Activated CD4-positive, alpha-beta T cell treated with anti-CD3 and anti-CD28 coated beads, Interleukin-2, amount 50 U/mL, for 16 hours (primary cell): ENCODE measurements at regions not wholly inside any gene's neighbourhood (a gene's known extent, or its start where the extent isn't known, plus 50 kb on each side); places are given as distances from the start of the nearest gene placed in this dataset.

ENCODE experiments used
- DNase-seq: peaks from one replicate; pipeline ENCODE4 v3.0.0-alpha.2; 2020

DNA sequence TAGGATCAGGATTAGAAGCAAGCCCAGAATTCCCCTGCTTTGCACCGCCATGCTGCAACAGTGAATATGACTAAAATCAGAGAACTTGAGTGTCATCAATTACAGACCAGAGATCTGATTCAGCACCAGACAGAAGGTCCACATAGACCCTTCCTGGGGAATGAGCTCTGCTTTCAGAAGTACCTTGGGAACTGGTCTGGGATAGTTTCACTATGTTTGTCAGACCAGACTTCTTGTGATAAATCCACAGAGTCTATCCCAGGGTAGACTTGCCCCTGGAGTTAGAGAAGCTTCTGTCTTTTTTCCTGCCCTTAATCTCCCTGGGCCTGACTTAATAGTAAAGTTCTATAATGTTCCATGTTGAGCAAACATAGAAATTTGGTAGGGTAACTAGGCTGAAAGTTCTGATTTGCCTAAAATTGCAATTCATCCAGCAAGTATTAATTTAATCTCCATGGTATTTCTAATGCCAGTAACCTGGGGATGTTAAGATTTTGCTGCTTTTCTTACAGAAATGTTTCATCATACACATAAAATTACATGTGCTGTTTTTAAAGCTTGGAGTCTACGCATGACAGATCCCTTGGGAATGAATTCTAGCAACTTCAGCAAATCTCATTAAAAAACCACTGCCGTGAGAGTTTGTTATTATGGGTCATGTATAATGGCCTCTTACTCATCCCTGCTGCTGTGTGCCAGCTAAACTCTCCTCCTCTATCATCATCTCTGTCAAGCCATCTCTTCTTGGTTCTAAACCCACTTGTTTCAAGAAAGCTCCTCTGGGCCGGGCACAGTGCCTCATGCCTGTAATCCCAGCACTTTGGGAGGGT is 61.3 kb upstream of the METAP2 start:
- DNase-seq: no peak

DNA sequence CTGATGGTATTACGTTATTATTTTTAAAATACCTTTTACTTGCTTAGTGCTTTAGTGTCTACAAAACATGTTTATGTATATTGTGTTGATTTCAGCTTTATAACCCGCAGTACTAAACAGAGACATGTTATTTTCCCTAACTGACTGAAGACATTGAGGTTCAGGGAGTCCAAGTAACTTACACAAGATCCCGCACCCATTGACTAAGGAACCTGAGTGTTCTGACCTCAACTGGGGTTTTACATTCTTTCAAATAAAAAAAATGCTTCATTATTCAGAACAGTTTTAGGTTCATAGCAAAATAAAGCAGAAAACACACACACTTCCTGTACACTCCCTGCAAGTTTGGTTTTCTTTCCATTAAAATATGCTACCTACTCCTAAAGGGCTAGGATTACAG is 60.4 kb upstream of the METAP2 start:
- no peak for DNase-seq

DNA sequence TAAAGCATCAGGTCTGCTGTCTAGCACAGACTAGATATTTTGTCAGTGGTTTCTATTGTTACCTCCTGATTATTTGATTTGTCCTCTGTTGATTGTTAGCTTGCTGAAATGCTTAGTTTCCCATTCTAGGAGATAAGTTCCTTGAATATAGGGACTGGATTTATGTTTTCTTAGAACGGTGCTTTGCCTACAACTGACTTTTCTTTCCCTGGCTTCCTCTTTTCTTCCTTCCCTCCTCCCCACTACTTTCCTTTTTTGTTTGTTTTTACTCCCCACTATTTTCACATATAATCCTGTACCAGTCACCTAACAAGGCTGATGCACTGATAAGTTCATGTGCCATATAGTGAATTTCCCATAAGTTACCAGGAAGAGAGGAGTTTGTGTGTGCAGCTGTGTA is 58.5 kb upstream of the METAP2 start:
- DNase-seq: no peak

DNA sequence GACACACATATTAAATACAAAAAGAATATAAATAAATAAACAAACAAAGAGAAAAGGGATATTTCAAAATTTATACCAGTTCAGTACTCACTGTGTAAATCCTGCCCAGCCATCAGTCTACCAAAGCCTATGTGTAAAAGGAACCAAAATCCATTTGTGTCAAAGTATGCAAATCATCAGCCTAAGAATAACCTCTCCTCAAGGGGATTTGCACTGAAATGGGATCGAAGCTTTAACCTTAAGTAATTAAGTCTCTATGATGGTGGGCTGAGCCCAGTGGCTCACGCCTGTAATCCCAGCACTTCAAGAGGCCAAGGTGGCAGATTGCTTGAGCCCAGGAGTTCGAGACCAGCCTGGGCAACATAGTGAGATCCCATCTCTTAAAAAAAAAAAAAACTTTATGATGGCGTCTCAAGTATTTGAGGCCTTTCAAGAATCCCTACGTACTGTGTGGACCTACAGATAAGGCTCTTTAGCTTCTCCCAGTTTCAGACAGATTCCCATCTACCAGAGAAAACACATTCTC is 57.8 kb upstream of the METAP2 start:
- DNase-seq: no peak

DNA sequence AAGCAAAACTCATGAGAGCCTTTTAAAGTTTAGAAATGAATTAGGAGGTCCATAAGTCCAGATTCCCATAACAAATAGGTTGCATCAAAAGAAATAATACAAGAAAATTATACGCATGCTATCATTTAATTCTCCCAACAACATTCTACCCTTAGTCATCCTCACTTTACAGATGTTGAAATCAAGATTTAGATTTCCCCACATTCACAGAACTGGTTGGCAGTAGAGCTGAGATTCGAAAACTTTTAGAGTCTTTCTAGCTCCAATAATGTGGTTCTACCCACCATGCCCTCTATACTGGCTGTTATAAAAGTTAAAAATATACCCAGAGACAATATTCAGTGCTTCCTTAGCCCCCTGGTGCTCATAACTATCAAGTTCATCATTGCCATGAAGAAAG is 56.6 kb upstream of the METAP2 start:
- no peak for DNase-seq

DNA sequence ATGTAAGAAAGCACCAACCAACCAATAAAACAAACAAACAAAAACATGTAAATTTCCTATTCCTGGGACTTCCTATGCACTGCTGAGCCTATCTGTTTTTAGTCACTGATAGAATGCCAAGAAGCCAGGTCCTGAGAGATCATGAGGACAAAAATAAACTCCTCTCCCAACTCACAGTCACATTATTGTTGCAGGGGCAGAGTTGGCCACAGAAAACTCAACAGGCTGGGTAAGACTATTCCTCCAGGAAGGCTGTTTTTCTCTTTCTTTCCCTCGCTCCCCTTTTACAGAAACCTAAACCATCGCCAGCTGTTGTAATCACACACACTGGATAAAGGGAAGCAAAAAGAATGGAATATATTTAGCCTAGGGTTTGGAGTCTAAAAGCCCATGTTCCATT is 55.8 kb upstream of the METAP2 start:
- DNase-seq: no peak
